ENCODE measurements at regions not wholly inside any gene's neighbourhood (a gene's known extent, or its start where the extent isn't known, plus 50 kb on each side); places are given as distances from the start of the nearest gene placed in this dataset.

- no peaks in the 10 kb centered on the region for H3K9me1 ChIP-seq (ENCODE audit: control insufficient read depth, extremely low read depth, insufficient read depth, low read length)
- H3K4me1 ChIP-seq (ENCODE audit: control insufficient read depth, extremely low read depth, insufficient read depth, low read length), result peaks cover 8% of the 10 kb centered on the region
- no peaks in the 10 kb centered on the region for H3K79me2 ChIP-seq (ENCODE audit: control insufficient read depth, insufficient read depth, low read length)
- H3K27me3 ChIP-seq (ENCODE audit: control insufficient read depth, extremely low read depth, insufficient read depth, low read length), result no peaks in the 10 kb centered on the region
- H3K4me2 ChIP-seq (ENCODE audit: control insufficient read depth, extremely low read depth, insufficient read depth, low read depth, low read length), result no peak overlapping the region
- FAIRE-seq, result no peak
- peaks cover 6% of the 10 kb centered on the region for H3K9me3 ChIP-seq (ENCODE audit: control insufficient read depth, low read depth, low read length)
- H2AFZ ChIP-seq (ENCODE audit: control insufficient read depth, low read length), result no peak overlapping the region
- H3K36me3 ChIP-seq (ENCODE audit: control insufficient read depth in 2 of 2, extremely low read depth in 1 of 2, insufficient read depth in 2 of 2, low read length in 2 of 2), result no peaks in the 10 kb centered on the region
- TF ChIP-seq EZH2 (IDR thresholded peaks at IDR 0.05; ENCODE audit: low read length) (no peak), CTCF (optimal IDR thresholded peaks at IDR 0.05 in 1 of 3, IDR thresholded peaks at IDR 0.05 in 1 of 3, conservative IDR thresholded peaks at IDR 0.05 in 1 of 3; ENCODE audit: extremely low read depth in 1 of 3, insufficient read depth in 2 of 3, low read length in 3 of 3) (no peak)
- H3K4me3 ChIP-seq (ENCODE audit: control insufficient read depth in 2 of 3, extremely low read depth in 1 of 3, insufficient read depth in 2 of 3, low read depth in 1 of 3, low read length in 3 of 3), result no peak overlapping the region
- H4K20me1 ChIP-seq (ENCODE audit: control insufficient read depth, extremely low read depth, insufficient read depth, low read length), result no peaks in the 10 kb centered on the region
- no peak overlapping the region for H3K9ac ChIP-seq (ENCODE audit: control insufficient read depth, extremely low read depth, insufficient read depth, low read length)
- dilution Hi-C loops (cut with MboI; ENCODE audit: extremely low pct_ligation_motif_present, low sequenced_read_pairs), result no loop called here
- no peak for DNase-seq (ENCODE audit: low read depth, low spot score)
- no peak overlapping the region for H3K27ac ChIP-seq (ENCODE audit: control insufficient read depth, insufficient read depth, low read length)
These were observed 186.7 kb downstream of the BMP2 start for GRCh38 chr20:6954219-6954618.

GRCh38 chr20:6956056-6956455 lies 188.6 kb downstream of the BMP2 start:
- no peak for DNase-seq (ENCODE audit: low read depth, low spot score)
- no peak for TF ChIP-seq EZH2 (IDR thresholded peaks at IDR 0.05; ENCODE audit: low read length)
- TF ChIP-seq CTCF (optimal IDR thresholded peaks at IDR 0.05 in 1 of 3, IDR thresholded peaks at IDR 0.05 in 1 of 3, conservative IDR thresholded peaks at IDR 0.05 in 1 of 3; ENCODE audit: extremely low read depth in 1 of 3, insufficient read depth in 2 of 3, low read length in 3 of 3), result no peak
- Histone ChIP-seq H3K9me1 (ENCODE audit: control insufficient read depth, extremely low read depth, insufficient read depth, low read length) (no peaks in the 10 kb centered on the region), H3K4me3 (ENCODE audit: control insufficient read depth in 2 of 3, extremely low read depth in 1 of 3, insufficient read depth in 2 of 3, low read depth in 1 of 3, low read length in 3 of 3) (no peak overlapping the region), H3K9me3 (ENCODE audit: control insufficient read depth, low read depth, low read length) (peaks cover 6% of the 10 kb centered on the region), H2AFZ (ENCODE audit: control insufficient read depth, low read length) (no peak overlapping the region), H4K20me1 (ENCODE audit: control insufficient read depth, extremely low read depth, insufficient read depth, low read length) (no peaks in the 10 kb centered on the region), H3K27ac (ENCODE audit: control insufficient read depth, insufficient read depth, low read length) (no peak overlapping the region), H3K9ac (ENCODE audit: control insufficient read depth, extremely low read depth, insufficient read depth, low read length) (no peak overlapping the region), H3K36me3 (ENCODE audit: control insufficient read depth in 2 of 2, extremely low read depth in 1 of 2, insufficient read depth in 2 of 2, low read length in 2 of 2) (no peaks in the 10 kb centered on the region), H3K79me2 (ENCODE audit: control insufficient read depth, insufficient read depth, low read length) (no peaks in the 10 kb centered on the region), H3K4me1 (ENCODE audit: control insufficient read depth, extremely low read depth, insufficient read depth, low read length) (peaks cover 8% of the 10 kb centered on the region), H3K4me2 (ENCODE audit: control insufficient read depth, extremely low read depth, insufficient read depth, low read depth, low read length) (no peak overlapping the region), H3K27me3 (ENCODE audit: control insufficient read depth, extremely low read depth, insufficient read depth, low read length) (no peaks in the 10 kb centered on the region)
- no peak for FAIRE-seq
- dilution Hi-C loops (cut with MboI; ENCODE audit: extremely low pct_ligation_motif_present, low sequenced_read_pairs), result no loop called here

Measured in keratinocyte (primary cell).